ENCODE measurements at regions not wholly inside any gene's neighbourhood (a gene's known extent, or its start where the extent isn't known, plus 50 kb on each side); places are given as distances from the start of the nearest gene placed in this dataset.

DNA sequence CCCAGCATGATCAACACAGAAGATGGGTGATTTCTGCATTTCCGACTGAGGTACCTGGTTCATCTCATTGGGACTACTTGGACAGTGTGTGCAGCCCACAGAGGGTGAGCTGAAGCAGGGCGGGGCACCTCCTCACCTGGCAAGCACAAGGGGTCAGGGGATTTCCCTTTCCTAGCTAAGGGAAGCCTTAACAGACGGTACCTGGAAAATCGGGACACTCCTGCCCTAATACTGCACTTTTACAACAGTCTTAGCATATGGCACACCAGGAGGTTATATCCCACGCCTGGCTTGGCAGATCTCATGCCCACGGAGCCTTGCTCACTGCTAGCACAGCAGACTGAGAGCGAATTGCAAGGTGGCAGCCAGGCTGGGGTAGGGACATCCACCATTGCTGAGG, 92.9 kb upstream of the GRID2 start:
- TF ChIP-seq POLR2AphosphoS5 (IDR thresholded peaks at IDR 0.05; ENCODE audit: low read depth, low read length) (no peak), FOXP2 (optimal IDR thresholded peaks at IDR 0.05; ENCODE audit: borderline replicate concordance, extremely low read depth, extremely low read length, insufficient read depth) (no peak), SIN3A (IDR thresholded peaks at IDR 0.05; ENCODE audit: borderline replicate concordance, insufficient read depth, low read length) (no peak), TAF1 (IDR thresholded peaks at IDR 0.05; ENCODE audit: borderline replicate concordance, insufficient read depth, low read length) (no peak)
- TF ChIP-seq, protein P1, sequence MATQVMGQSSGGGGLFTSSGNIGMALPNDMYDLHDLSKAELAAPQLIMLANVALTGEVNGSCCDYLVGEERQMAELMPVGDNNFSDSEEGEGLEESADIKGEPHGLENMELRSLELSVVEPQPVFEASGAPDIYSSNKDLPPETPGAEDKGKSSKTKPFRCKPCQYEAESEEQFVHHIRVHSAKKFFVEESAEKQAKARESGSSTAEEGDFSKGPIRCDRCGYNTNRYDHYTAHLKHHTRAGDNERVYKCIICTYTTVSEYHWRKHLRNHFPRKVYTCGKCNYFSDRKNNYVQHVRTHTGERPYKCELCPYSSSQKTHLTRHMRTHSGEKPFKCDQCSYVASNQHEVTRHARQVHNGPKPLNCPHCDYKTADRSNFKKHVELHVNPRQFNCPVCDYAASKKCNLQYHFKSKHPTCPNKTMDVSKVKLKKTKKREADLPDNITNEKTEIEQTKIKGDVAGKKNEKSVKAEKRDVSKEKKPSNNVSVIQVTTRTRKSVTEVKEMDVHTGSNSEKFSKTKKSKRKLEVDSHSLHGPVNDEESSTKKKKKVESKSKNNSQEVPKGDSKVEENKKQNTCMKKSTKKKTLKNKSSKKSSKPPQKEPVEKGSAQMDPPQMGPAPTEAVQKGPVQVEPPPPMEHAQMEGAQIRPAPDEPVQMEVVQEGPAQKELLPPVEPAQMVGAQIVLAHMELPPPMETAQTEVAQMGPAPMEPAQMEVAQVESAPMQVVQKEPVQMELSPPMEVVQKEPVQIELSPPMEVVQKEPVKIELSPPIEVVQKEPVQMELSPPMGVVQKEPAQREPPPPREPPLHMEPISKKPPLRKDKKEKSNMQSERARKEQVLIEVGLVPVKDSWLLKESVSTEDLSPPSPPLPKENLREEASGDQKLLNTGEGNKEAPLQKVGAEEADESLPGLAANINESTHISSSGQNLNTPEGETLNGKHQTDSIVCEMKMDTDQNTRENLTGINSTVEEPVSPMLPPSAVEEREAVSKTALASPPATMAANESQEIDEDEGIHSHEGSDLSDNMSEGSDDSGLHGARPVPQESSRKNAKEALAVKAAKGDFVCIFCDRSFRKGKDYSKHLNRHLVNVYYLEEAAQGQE (IDR thresholded peaks at IDR 0.05; ENCODE audit: insufficient read depth in 1 of 2, low read depth in 2 of 2, low read length in 2 of 2) = no peak

DNA sequence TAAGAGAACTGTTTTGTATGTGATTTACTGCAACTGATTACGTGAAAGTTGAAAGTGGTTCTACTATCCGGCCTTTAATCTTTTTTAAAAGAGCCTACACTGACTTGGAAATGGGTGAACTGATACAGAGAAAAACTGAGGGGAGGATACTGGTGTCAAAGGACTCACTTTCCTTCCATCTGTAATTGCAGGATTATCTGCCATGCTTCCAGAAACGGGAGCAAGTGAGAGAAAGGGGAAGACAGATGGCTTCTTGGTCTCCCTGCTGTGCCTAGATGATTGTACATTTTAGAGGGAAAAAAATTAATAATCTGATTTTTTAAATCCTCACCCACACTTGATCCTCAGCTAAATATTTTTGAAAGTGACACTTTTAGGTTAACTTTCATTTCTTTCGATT, 88.3 kb upstream of the GRID2 start:
- TF ChIP-seq, protein P1 (IDR thresholded peaks at IDR 0.05; ENCODE audit: insufficient read depth in 1 of 2, low read depth in 2 of 2, low read length in 2 of 2) = no peak
- TF ChIP-seq FOXP2 (optimal IDR thresholded peaks at IDR 0.05; ENCODE audit: borderline replicate concordance, extremely low read depth, extremely low read length, insufficient read depth) (no peak), POLR2AphosphoS5 (IDR thresholded peaks at IDR 0.05; ENCODE audit: low read depth, low read length) (no peak), SIN3A (IDR thresholded peaks at IDR 0.05; ENCODE audit: borderline replicate concordance, insufficient read depth, low read length) (no peak), TAF1 (IDR thresholded peaks at IDR 0.05; ENCODE audit: borderline replicate concordance, insufficient read depth, low read length) (no peak)

DNA sequence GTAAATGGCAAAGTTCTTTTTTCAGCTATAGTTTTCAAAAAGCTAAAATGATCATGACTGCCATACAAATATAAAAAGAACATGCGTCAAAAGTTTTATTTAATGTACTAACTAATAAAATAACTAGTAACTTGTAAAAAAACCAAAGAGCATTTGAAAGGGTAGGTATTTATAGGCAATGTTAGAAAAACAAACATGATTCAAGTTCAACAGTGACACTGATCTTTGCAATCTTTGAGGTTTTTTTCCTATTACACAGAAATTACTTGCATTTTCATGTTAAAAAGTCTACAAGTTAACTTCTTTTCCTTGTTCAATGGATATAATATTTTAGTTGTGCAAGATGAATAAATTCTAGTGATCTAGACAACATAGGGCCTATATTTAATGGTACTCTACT, 72.3 kb upstream of the GRID2 start:
- TF ChIP-seq FOXP2 (optimal IDR thresholded peaks at IDR 0.05; ENCODE audit: borderline replicate concordance, extremely low read depth, extremely low read length, insufficient read depth) = no peak
- TF ChIP-seq TAF1 (IDR thresholded peaks at IDR 0.05; ENCODE audit: borderline replicate concordance, insufficient read depth, low read length) = no peak
- no peak for TF ChIP-seq SIN3A (IDR thresholded peaks at IDR 0.05; ENCODE audit: borderline replicate concordance, insufficient read depth, low read length)
- no peak for TF ChIP-seq POLR2AphosphoS5 (IDR thresholded peaks at IDR 0.05; ENCODE audit: low read depth, low read length)

DNA sequence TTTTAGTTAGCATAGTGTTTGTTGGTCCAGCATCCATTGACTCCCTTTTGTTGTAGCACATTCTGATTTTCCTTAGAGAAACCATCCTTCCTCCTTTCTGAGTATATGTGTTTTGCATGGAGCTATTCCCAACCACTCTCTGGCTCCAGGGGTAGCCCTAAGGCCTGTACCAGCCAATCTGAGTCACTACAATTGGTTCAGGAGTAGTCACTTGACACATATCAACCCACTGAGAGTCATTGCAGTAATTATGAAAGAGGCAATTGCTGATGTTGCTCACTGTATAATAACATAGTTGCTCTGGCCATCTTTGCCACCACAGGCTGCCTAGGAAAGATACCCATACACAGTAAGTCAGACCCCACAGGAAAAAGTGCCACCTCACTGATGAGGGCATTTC, 71.2 kb upstream of the GRID2 start:
- TF ChIP-seq POLR2AphosphoS5 (IDR thresholded peaks at IDR 0.05; ENCODE audit: low read depth, low read length) = no peak
- no peak for TF ChIP-seq SIN3A (IDR thresholded peaks at IDR 0.05; ENCODE audit: borderline replicate concordance, insufficient read depth, low read length)
- no peak for TF ChIP-seq FOXP2 (optimal IDR thresholded peaks at IDR 0.05; ENCODE audit: borderline replicate concordance, extremely low read depth, extremely low read length, insufficient read depth)
- TF ChIP-seq, protein P1 (IDR thresholded peaks at IDR 0.05; ENCODE audit: insufficient read depth in 1 of 2, low read depth in 2 of 2, low read length in 2 of 2) = no peak
- TF ChIP-seq TAF1 (IDR thresholded peaks at IDR 0.05; ENCODE audit: borderline replicate concordance, insufficient read depth, low read length) = no peak

DNA sequence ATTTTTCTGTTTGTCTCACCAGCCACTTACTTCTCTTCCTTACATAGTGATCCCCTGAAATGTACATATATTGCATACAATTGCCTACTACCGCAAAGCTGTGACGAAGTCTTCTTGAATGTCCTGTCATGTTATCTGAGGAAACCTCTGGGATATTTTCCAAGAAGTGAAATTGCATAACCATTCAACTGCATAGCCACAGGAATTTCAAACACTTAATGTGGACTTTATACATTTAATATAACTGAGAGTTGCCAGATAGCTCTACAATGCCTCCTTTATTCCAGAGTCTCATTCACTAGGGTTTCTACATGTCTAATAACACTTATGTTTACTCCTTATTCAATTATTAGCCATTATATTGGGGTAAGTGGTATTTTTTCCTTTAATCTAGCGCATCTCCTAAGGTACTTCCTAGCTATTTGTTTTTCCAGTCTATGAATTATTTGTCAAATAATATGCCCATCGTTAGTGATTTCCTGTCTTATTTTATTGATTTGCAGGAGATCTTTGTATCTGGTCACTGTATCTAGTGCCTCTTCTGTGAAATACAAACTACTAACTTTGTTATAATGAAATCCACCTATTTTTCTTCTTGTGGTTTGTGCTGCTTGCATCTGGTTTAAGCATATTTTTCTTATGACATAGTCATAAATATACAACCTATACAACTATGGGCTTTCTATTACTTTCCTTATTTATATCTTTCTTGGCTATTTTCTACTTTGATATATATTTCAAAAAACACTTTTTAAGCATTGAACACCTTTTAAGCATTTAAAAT, 69.2 kb upstream of the GRID2 start:
- no peak for TF ChIP-seq SIN3A (IDR thresholded peaks at IDR 0.05; ENCODE audit: borderline replicate concordance, insufficient read depth, low read length)
- no peak for TF ChIP-seq TAF1 (IDR thresholded peaks at IDR 0.05; ENCODE audit: borderline replicate concordance, insufficient read depth, low read length)
- TF ChIP-seq, protein P1 (IDR thresholded peaks at IDR 0.05; ENCODE audit: insufficient read depth in 1 of 2, low read depth in 2 of 2, low read length in 2 of 2) = no peak
- no peak for TF ChIP-seq POLR2AphosphoS5 (IDR thresholded peaks at IDR 0.05; ENCODE audit: low read depth, low read length)
- no peak for TF ChIP-seq FOXP2 (optimal IDR thresholded peaks at IDR 0.05; ENCODE audit: borderline replicate concordance, extremely low read depth, extremely low read length, insufficient read depth)
